Testis (tissue), 2 donors: ENCODE measurements at regions not wholly inside any gene's neighbourhood (a gene's known extent, or its start where the extent isn't known, plus 50 kb on each side); places are given as distances from the start of the nearest gene placed in this dataset.
A peak's percentile ranks its signal among the peaks of the same experiment; 100 is the strongest.
"Not testable (repeated sequence)": the region's sequence is repeated elsewhere in the genome, so short reads cannot be mapped to it uniquely, and the experiment has no call there.

Experiments
- DNase-seq: peaks from one replicate; pipeline ENCODE4 v3.0.0-alpha.2; 2019
- H3K27ac ChIP-seq, 2 donors: fragments of 200-600 bp; sonication (generic); one replicate each; pipeline ENCODE4 v1.5.1; 2019
- H3K27me3 ChIP-seq: fragments of 200-600 bp; sonication (generic); one replicate; pipeline ENCODE4 v1.5.1; 2019
- H3K36me3 ChIP-seq: fragments of 200-600 bp; sonication (generic); one replicate; pipeline ENCODE4 v1.5.1; 2017; ENCODE audit warnings: low read depth; ENCODE audit errors: missing control alignments
- H3K4me1 ChIP-seq: fragments of 200-600 bp; sonication (generic); one replicate; pipeline ENCODE4 v1.5.1; 2019
- H3K4me3 ChIP-seq, 2 donors: fragments of 200-600 bp; sonication (generic); one replicate each; pipeline ENCODE4 v1.5.1; 2017 to 2019
- H3K9me3 ChIP-seq: fragments of 200-600 bp; sonication (generic); one replicate; pipeline ENCODE4 v1.5.1; 2017
- CTCF ChIP-seq, 3 experiments: fragments of 450-650 bp in 2 of 3; fragments of 200-600 bp in 1 of 3; sonication (generic) in 1 of 3; IDR thresholded peaks; one replicate each; pipeline ENCODE4 v1.5.1; 2016 to 2019; ENCODE audit warnings: antibody characterized with exemption in 3 of 3, mild to moderate bottlenecking in 2 of 3, moderate library complexity in 1 of 3
- POLR2A ChIP-seq: fragments of 450-650 bp; IDR thresholded peaks from one replicate; pipeline ENCODE4 v1.6.1; 2017; ENCODE audit warnings: antibody characterized with exemption, mild to moderate bottlenecking, moderate library complexity
- WGBS, 2 donors: methylation state at CpG; one replicate each; pipeline ENCODE4 v1.1.5; 2018; 5-methylcytosine and 5-hydroxymethylcytosine counted together
- intact Hi-C: fragments of 100-400 bp; cut with DNase I; formaldehyde crosslinking; loops from one replicate; pipeline ENCODE4 v1.15.1; 2023; ENCODE audit warnings: low total_unique reads

GRCh38 chr7:32775809-32776208 is 115.8 kb downstream of the KBTBD2 start:
- 57 to 61% methylated on average over 3 of the region's 4 CpGs for WGBS, 2 donors
- H3K27me3 ChIP-seq, H3K36me3 ChIP-seq, H3K9me3 ChIP-seq, H3K4me3 ChIP-seq, H3K27ac ChIP-seq, DNase-seq, H3K4me1 ChIP-seq, intact Hi-C loops: not testable (repeated sequence)

GRCh38 chr7:32774541-32774951 is 117.0 kb downstream of the KBTBD2 start:
- intact Hi-C loops, result no loop called here
- 73 to 85% methylated on average over 1 of the region's 1 CpG for WGBS, 2 donors
- no peak for TF ChIP-seq POLR2A
- no peak for TF ChIP-seq CTCF (IDR thresholded peaks at IDR 0.05)

GRCh38 chr7:32768866-32769510 is 122.6 kb downstream of the KBTBD2 start:
- intact Hi-C loops, H3K27me3 ChIP-seq, DNase-seq, H3K9me3 ChIP-seq, H3K4me3 ChIP-seq, H3K4me1 ChIP-seq, H3K36me3 ChIP-seq, H3K27ac ChIP-seq: not testable (repeated sequence)
- 57 to 74% methylated on average over 3 of the region's 3 CpGs for WGBS, 2 donors

More at GRCh38 chr7:32774541-32774951, 117.0 kb downstream of the KBTBD2 start:
- Histone ChIP-seq H3K4me3 (no peak overlapping the region), H3K27me3 (no peaks in the 10 kb centered on the region), H3K27ac (no peak overlapping the region), H3K4me1 (no peaks in the 10 kb centered on the region), H3K9me3 (no peaks in the 10 kb centered on the region), H3K36me3 (no peaks in the 10 kb centered on the region)
- no peak for DNase-seq

GRCh38 chr7:32768338-32768737 is 123.2 kb downstream of the KBTBD2 start:
- H3K27me3 ChIP-seq, H3K36me3 ChIP-seq, H3K4me3 ChIP-seq, H3K9me3 ChIP-seq, H3K4me1 ChIP-seq, H3K27ac ChIP-seq, DNase-seq, intact Hi-C loops: not testable (repeated sequence)
- WGBS, 2 donors, result 87 to 94% methylated on average over 1 of the region's 1 CpG

GRCh38 chr7:32765649-32766251 is 125.8 kb downstream of the KBTBD2 start:
- TF ChIP-seq CTCF (IDR thresholded peaks at IDR 0.05), result peak in 2 of 3 experiments; percentile 1 to 33
- H3K27ac ChIP-seq, intact Hi-C loops, H3K9me3 ChIP-seq, DNase-seq, H3K36me3 ChIP-seq, H3K4me3 ChIP-seq, H3K4me1 ChIP-seq, H3K27me3 ChIP-seq: not testable (repeated sequence)
- WGBS, 2 donors, result 26 to 32% methylated on average over 4 of the region's 4 CpGs

GRCh38 chr7:32765185-32765584 is 126.4 kb downstream of the KBTBD2 start:
- intact Hi-C loops, result no loop called here
- Histone ChIP-seq H3K4me1 (no peaks in the 10 kb centered on the region), H3K4me3 (no peak overlapping the region), H3K9me3 (no peaks in the 10 kb centered on the region), H3K27ac (no peak overlapping the region), H3K36me3 (no peaks in the 10 kb centered on the region), H3K27me3 (no peaks in the 10 kb centered on the region)
- DNase-seq, result no peak
- no peak for TF ChIP-seq POLR2A
- 64% methylated on average over 3 of the region's 3 CpGs for WGBS, 2 donors

GRCh38 chr7:32762925-32763293 is 128.7 kb downstream of the KBTBD2 start:
- TF ChIP-seq CTCF (IDR thresholded peaks at IDR 0.05), result no peak
- no peak for TF ChIP-seq POLR2A
- no peaks in the 10 kb centered on the region for H3K4me1 ChIP-seq
- no peaks in the 10 kb centered on the region for H3K9me3 ChIP-seq
- no peaks in the 10 kb centered on the region for H3K27me3 ChIP-seq
- H3K27ac ChIP-seq, result no peak overlapping the region
- H3K4me3 ChIP-seq, result no peak overlapping the region
- H3K36me3 ChIP-seq, result no peaks in the 10 kb centered on the region
- DNase-seq, result no peak
- intact Hi-C loops, result no loop called here
- WGBS, 2 donors, result 56 to 63% methylated on average over 22 to 23 of the region's 23 CpGs

- H3K27ac ChIP-seq, H3K4me1 ChIP-seq, DNase-seq, intact Hi-C loops, H3K9me3 ChIP-seq, H3K36me3 ChIP-seq, H3K27me3 ChIP-seq: not testable (repeated sequence)
- WGBS, 2 donors, result 39 to 61% methylated on average over 29 of the region's 29 CpGs
- H3K4me3 ChIP-seq, result peak overlapping the region in 1 of 2 donors; percentile 36
Measured at GRCh38 chr7:32762206-32762924, 129.2 kb downstream of the KBTBD2 start.
